Body of pancreas (tissue), 4 donors: ENCODE measurements at regions not wholly inside any gene's neighbourhood (a gene's known extent, or its start where the extent isn't known, plus 50 kb on each side); places are given as distances from the start of the nearest gene placed in this dataset.

Experiments used
- CTCF ChIP-seq, 7 experiments: fragments of 450-650 bp in 4 of 7; fragments of 200-600 bp in 3 of 7; sonication (generic) in 3 of 7; IDR thresholded peaks; one replicate each; pipeline ENCODE4 v1.5.1; 2016 to 2019; ENCODE audit warnings: antibody characterized with exemption in 7 of 7
- POLR2A ChIP-seq, 3 donors: fragments of 450-650 bp; IDR thresholded peaks; one replicate each; pipeline ENCODE4 v1.6.1; 2016; ENCODE audit warnings: antibody characterized with exemption in 3 of 3, mild to moderate bottlenecking in 2 of 3

- TF ChIP-seq POLR2A (IDR thresholded peaks at IDR 0.05) = no peak
- TF ChIP-seq CTCF (IDR thresholded peaks at IDR 0.05) = no peak
These were observed 758.7 kb upstream of the CELF2 start for GRCh38 chr10:10259013-10259412.
